Coronary artery (tissue), 2 donors: ENCODE measurements at regions not wholly inside any gene's neighbourhood (a gene's known extent, or its start where the extent isn't known, plus 50 kb on each side); places are given as distances from the start of the nearest gene placed in this dataset.

Experiments
- DNase-seq: peaks from one replicate; pipeline ENCODE4 v3.0.0-alpha.2; 2017; ENCODE audit warnings: low spot score
- H3K27ac ChIP-seq, 2 donors: fragments of 200-600 bp; sonication (generic); one replicate each; pipeline ENCODE4 v1.5.1; 2016 to 2019
- H3K4me3 ChIP-seq: fragments of 200-600 bp; sonication (generic); 2 replicates; pipeline ENCODE4 v1.5.1; 2016; ENCODE audit warnings: mild to moderate bottlenecking, moderate library complexity
- CTCF ChIP-seq: fragments of 200-600 bp; sonication (generic); IDR thresholded peaks from one replicate; pipeline ENCODE4 v1.5.1; 2019; ENCODE audit warnings: antibody characterized with exemption

DNA sequence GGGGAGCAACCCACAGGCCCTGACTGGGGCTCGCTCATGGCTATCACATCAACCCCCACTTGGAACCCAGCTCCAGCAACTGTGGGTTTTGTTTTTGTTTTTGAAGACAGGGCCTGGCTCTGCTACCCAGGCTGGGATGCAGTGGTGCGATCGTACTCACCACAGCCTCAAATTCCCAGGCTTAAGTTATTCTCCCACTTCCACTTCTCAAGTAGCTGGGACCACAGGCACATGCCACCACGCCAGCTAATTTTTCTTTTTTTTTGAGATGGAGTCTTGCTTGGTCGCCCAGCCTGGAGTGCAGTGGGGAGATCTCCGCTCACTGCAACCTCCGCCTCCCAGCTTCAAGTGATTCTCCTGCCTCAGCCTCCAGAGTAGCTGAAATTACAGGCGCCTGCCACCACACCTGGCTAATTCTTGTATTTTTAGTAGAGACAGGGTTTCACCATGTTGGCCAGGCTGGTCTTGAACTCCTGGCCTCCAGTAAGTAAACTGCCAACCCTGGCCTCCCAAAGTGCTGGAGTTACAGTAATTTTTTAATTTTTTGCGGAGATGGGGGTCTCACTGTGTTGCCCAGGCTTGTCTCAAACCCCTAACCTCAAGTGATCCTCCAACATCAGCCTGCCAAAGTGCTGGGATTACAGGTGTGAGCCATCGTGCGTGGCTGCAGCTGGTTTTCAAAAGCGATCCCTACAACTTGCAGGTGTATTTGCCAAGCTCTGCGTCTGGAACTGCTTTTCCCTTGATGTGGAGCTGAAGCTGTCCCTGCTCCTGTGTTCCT, 228.7 kb downstream of the SKIDA1 start:
- DNase-seq = no peak
- Histone ChIP-seq H3K27ac (no peak overlapping the region), H3K4me3 (no peak overlapping the region)
- TF ChIP-seq CTCF = no peak

GRCh38 chr10:21293518-21294356, 231.7 kb downstream of the SKIDA1 start:
- DNase-seq = no peak
- no peak overlapping the region for H3K27ac ChIP-seq
- H3K4me3 ChIP-seq = peak overlapping the region; percentile 58
- no peak for TF ChIP-seq CTCF

GRCh38 chr10:21292763-21293517, 232.5 kb downstream of the SKIDA1 start:
- peak; percentile 85 for DNase-seq
- H3K4me3 ChIP-seq = peak overlapping the region; percentile 58
- TF ChIP-seq CTCF = no peak
- peak overlapping the region in 1 of 2 donors; percentile 43 for H3K27ac ChIP-seq

DNA sequence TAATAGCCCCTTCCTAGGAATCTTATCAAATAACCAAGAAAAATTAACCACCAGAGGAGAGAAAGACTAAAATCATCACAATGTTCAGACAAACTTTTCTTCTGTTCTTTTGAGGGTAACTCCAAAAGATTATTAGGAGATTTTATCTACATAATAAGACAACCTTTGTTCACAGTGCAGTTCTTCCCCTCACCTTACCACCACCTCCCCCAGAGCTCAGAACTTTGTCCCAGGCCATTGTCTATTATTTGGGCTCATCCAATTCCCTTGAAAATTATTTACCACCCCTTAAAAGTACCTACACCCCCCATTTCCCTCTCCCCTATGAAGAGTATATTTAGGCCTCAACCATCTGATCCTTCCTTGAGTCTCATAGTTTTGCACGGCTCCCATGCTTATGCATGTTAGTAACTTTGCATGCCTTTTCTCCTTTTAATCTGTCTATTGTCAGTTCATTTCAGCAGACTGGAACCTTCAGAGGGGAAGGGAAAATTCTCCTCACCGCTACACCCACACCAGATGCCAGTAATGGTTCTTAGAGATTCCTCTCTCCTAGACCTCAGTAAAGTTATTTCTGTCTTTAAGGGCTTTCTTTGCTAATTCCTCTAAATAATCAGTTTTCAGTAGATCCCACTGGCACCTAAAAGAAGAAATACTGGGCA, 234.9 kb downstream of the SKIDA1 start:
- no peak for TF ChIP-seq CTCF

GRCh38 chr10:21289961-21290360, 235.5 kb downstream of the SKIDA1 start:
- no peak for TF ChIP-seq CTCF
- DNase-seq = no peak
- H3K27ac ChIP-seq = no peak overlapping the region
- H3K4me3 ChIP-seq = no peak overlapping the region

More for the DNA sequence above, 234.9 kb downstream of the SKIDA1 start:
- DNase-seq = no peak
- Histone ChIP-seq H3K27ac (no peak overlapping the region), H3K4me3 (no peak overlapping the region)

DNA sequence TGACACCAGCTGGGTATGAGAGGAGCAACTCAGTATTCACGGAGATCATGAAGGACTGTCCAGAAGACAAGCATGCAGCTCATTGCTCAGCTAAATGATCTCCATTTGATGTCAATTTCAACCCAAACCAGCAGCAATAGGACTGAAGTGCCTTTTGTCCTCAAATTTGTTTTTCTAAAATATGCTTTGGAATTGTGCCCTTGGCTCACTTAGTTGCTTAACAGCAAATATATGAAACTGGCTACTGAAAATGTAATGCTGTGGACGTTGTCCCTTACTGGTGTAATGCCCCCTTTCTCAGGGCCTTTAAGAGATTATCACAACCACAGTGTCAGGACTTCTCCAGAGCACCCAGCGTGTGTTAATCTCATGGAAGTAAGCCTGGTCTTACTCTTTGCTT, 236.2 kb downstream of the SKIDA1 start:
- no peak for TF ChIP-seq CTCF
- Histone ChIP-seq H3K27ac (no peak overlapping the region), H3K4me3 (no peak overlapping the region)
- no peak for DNase-seq
